Osteoblast (primary cell): ENCODE measurements at regions not wholly inside any gene's neighbourhood (a gene's known extent, or its start where the extent isn't known, plus 50 kb on each side); places are given as distances from the start of the nearest gene placed in this dataset.

ENCODE experiments used
- DNase-seq: peaks from one replicate; pipeline ENCODE4 v3.0.0; 2011; ENCODE audit warnings: low spot score, mixed read lengths; ENCODE audit not compliant: insufficient read length; ENCODE audit errors: missing footprints
- H2AFZ ChIP-seq: 2 replicates; pipeline ENCODE4 v1.6.0; 2011; ENCODE audit warnings: mild to moderate bottlenecking, low read length
- H3K27ac ChIP-seq: 2 replicates; pipeline ENCODE4 v1.5.1; 2011; ENCODE audit warnings: mild to moderate bottlenecking, low read depth, low read length, moderate library complexity
- H3K27me3 ChIP-seq: 2 replicates; pipeline ENCODE4 v1.6.0; 2012; ENCODE audit warnings: mild to moderate bottlenecking, control low read depth, inconsistent platforms, low read length, moderate library complexity; ENCODE audit not compliant: insufficient read depth
- H3K36me3 ChIP-seq: 2 replicates; pipeline ENCODE4 v1.5.1; 2011; ENCODE audit warnings: mild to moderate bottlenecking, low read length, control low read depth, moderate library complexity; ENCODE audit not compliant: insufficient read depth
- H3K4me1 ChIP-seq: 2 replicates; pipeline ENCODE4 v1.5.1; 2011; ENCODE audit warnings: mild to moderate bottlenecking, low read length, control low read depth, moderate library complexity; ENCODE audit not compliant: insufficient read depth
- H3K4me2 ChIP-seq: 2 replicates; pipeline ENCODE4 v1.6.0; 2011; ENCODE audit warnings: mild to moderate bottlenecking, low read length; ENCODE audit not compliant: insufficient read depth
- H3K4me3 ChIP-seq: fragments of 200-600 bp; sonication (generic); 3 replicates; pipeline ENCODE4 v1.5.1; 2012; ENCODE audit warnings: mild to moderate bottlenecking, low read length, inconsistent platforms; ENCODE audit not compliant: insufficient read depth
- H3K79me2 ChIP-seq: 2 replicates; pipeline ENCODE4 v1.6.0; 2012; ENCODE audit warnings: mild to moderate bottlenecking, low read length, control low read depth, inconsistent platforms; ENCODE audit not compliant: insufficient read depth
- H3K9me3 ChIP-seq: 2 replicates; pipeline ENCODE4 v1.5.1; 2011; ENCODE audit warnings: low read depth, low read length, control low read depth
- H4K20me1 ChIP-seq: 2 replicates; pipeline ENCODE4 v1.6.0; 2012; ENCODE audit warnings: mild to moderate bottlenecking, low read length, control low read depth; ENCODE audit not compliant: insufficient read depth
- TF ChIP-seq, protein P1 (sequence below): IDR thresholded peaks from 2 replicates; pipeline ENCODE4 v1.5.1; 2011; ENCODE audit warnings: mild to moderate bottlenecking, low read depth, low read length, moderate library complexity; ENCODE audit errors: extremely low read depth

DNA sequence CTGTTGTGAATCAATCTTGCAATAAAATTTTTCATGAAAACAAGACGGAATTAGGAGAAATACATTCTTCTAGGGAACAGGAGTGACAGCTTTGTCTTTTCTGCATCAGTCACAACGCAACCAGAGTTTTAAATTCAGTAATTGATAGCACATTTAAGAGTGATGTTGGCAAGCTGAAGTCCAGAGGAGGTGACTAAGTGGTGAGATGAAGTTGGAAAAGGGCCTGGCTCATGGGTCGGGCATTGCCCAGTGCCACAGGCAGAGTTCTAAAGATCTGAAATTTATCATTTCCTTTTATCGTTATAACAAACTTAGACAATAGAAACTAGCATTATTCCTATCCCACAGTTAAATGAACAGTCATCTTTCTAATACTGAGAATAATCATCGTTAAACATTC, 764.6 kb upstream of the ZEB2 start:
- Histone ChIP-seq H2AFZ (no peak overlapping the region), H3K27me3 (no peaks in the 10 kb centered on the region), H4K20me1 (no peaks in the 10 kb centered on the region), H3K79me2 (no peaks in the 10 kb centered on the region), H3K36me3 (no peaks in the 10 kb centered on the region), H3K27ac (no peak overlapping the region), H3K4me1 (peaks cover 7% of the 10 kb centered on the region), H3K4me3 (no peak overlapping the region), H3K9me3 (no peaks in the 10 kb centered on the region), H3K4me2 (no peak overlapping the region)
- no peak for DNase-seq
- TF ChIP-seq, protein P1, sequence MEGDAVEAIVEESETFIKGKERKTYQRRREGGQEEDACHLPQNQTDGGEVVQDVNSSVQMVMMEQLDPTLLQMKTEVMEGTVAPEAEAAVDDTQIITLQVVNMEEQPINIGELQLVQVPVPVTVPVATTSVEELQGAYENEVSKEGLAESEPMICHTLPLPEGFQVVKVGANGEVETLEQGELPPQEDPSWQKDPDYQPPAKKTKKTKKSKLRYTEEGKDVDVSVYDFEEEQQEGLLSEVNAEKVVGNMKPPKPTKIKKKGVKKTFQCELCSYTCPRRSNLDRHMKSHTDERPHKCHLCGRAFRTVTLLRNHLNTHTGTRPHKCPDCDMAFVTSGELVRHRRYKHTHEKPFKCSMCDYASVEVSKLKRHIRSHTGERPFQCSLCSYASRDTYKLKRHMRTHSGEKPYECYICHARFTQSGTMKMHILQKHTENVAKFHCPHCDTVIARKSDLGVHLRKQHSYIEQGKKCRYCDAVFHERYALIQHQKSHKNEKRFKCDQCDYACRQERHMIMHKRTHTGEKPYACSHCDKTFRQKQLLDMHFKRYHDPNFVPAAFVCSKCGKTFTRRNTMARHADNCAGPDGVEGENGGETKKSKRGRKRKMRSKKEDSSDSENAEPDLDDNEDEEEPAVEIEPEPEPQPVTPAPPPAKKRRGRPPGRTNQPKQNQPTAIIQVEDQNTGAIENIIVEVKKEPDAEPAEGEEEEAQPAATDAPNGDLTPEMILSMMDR: no peak

- TF ChIP-seq, protein P1: no peak
- H3K27ac ChIP-seq: no peak overlapping the region
- H3K4me3 ChIP-seq: no peak overlapping the region
- H2AFZ ChIP-seq: no peak overlapping the region
- H4K20me1 ChIP-seq: no peaks in the 10 kb centered on the region
- H3K4me2 ChIP-seq: no peak overlapping the region
- H3K36me3 ChIP-seq: no peaks in the 10 kb centered on the region
- H3K9me3 ChIP-seq: no peaks in the 10 kb centered on the region
- H3K4me1 ChIP-seq: peaks cover 7% of the 10 kb centered on the region
- DNase-seq: no peak
- no peaks in the 10 kb centered on the region for H3K27me3 ChIP-seq
- H3K79me2 ChIP-seq: no peaks in the 10 kb centered on the region
Observed at GRCh38 chr2:145283131-145283530, 763.2 kb upstream of the ZEB2 start.

DNA sequence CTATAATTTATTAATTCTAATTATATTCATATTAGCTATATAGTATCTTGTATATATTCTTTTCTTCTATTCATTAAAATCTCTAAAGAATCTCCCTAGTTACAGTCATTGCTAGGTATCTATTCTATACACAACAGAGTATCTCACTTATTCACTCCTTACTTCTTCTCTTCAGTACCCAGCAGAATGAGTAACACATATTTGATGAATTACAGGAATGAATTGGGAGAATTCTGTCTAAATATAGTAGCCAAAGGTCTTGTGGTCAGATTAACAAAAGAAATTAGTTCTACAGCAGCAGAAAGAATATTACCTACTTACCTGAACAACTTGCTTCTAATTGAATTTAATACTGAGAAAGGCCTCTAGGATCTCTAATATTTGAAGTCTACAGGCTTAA, 758.0 kb upstream of the ZEB2 start:
- Histone ChIP-seq H3K4me1 (no peaks in the 10 kb centered on the region), H3K4me3 (no peak overlapping the region), H3K9me3 (no peaks in the 10 kb centered on the region), H3K36me3 (no peaks in the 10 kb centered on the region), H2AFZ (no peak overlapping the region), H3K27me3 (no peaks in the 10 kb centered on the region), H4K20me1 (no peaks in the 10 kb centered on the region), H3K4me2 (no peak overlapping the region), H3K27ac (no peak overlapping the region), H3K79me2 (no peaks in the 10 kb centered on the region)
- DNase-seq: no peak
- TF ChIP-seq, protein P1: no peak

DNA sequence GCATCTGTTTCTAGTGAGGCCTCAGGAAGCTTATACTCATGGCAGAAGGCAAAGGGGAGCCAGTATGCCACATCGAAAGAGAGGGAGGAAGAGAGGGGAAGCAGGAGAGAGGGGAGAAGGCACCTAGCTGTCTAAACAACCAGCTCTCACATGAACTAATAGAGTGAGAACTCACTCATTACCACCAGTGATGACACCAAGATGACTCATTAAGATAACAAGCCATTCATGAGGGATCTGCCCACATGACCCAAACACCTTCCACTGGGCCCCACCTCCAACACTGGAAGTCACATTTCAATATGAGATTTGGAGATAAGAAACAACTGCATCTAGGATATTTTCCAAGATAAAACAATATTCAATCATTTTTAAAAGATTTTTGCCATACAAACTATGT, 753.9 kb upstream of the ZEB2 start:
- Histone ChIP-seq H3K4me3 (no peak overlapping the region), H3K79me2 (no peaks in the 10 kb centered on the region), H3K27me3 (no peaks in the 10 kb centered on the region), H3K4me1 (no peaks in the 10 kb centered on the region), H3K4me2 (no peak overlapping the region), H3K27ac (no peak overlapping the region), H2AFZ (no peak overlapping the region), H3K36me3 (no peaks in the 10 kb centered on the region), H4K20me1 (no peaks in the 10 kb centered on the region), H3K9me3 (no peaks in the 10 kb centered on the region)
- TF ChIP-seq, protein P1: no peak
- no peak for DNase-seq
